A204.1 (cell line): ENCODE measurements at regions not wholly inside any gene's neighbourhood (a gene's known extent, or its start where the extent isn't known, plus 50 kb on each side); places are given as distances from the start of the nearest gene placed in this dataset.

Experiments
- FAIRE-seq: peaks from 2 replicates; lab custom pipeline; 2012; peaks lifted over from hg19 to GRCh38; lab: Jason Lieb, UNC

- FAIRE-seq = no peak
These were observed 1177.4 kb upstream of the GBE1 start for GRCh38 chr3:82938821-82939328.

- FAIRE-seq = no peak
These were observed 1166.1 kb upstream of the GBE1 start for GRCh38 chr3:82927309-82928253.

GRCh38 chr3:82891028-82891427 lies 1129.6 kb upstream of the GBE1 start:
- FAIRE-seq = no peak

GRCh38 chr3:82883072-82883471 lies 1121.6 kb upstream of the GBE1 start:
- FAIRE-seq = peak; percentile 64

- no peak for FAIRE-seq
These were observed 1114.0 kb upstream of the GBE1 start for GRCh38 chr3:82875401-82875800.

- FAIRE-seq = no peak
These were observed 1078.4 kb upstream of the GBE1 start for GRCh38 chr3:82839871-82840270.

GRCh38 chr3:82834098-82834497 lies 1072.7 kb upstream of the GBE1 start:
- FAIRE-seq = no peak

GRCh38 chr3:82824491-82824890 lies 1063.0 kb upstream of the GBE1 start:
- no peak for FAIRE-seq

- FAIRE-seq = no peak
These were observed 1054.6 kb upstream of the GBE1 start for GRCh38 chr3:82816086-82816485.

GRCh38 chr3:82815417-82816058 lies 1054.1 kb upstream of the GBE1 start:
- FAIRE-seq = no peak

GRCh38 chr3:82814660-82815059 lies 1053.2 kb upstream of the GBE1 start:
- FAIRE-seq = no peak

- FAIRE-seq = no peak
These were observed 1046.3 kb upstream of the GBE1 start for GRCh38 chr3:82807781-82808180.

GRCh38 chr3:82802501-82802900 lies 1041.1 kb upstream of the GBE1 start:
- FAIRE-seq = no peak

- no peak for FAIRE-seq
These were observed 1038.8 kb upstream of the GBE1 start for GRCh38 chr3:82800248-82800647.

GRCh38 chr3:82796765-82797164 lies 1035.3 kb upstream of the GBE1 start:
- no peak for FAIRE-seq

GRCh38 chr3:82791241-82791640 lies 1029.8 kb upstream of the GBE1 start:
- no peak for FAIRE-seq

GRCh38 chr3:82790307-82791097 lies 1029.1 kb upstream of the GBE1 start:
- FAIRE-seq = no peak

GRCh38 chr3:82783194-82783593 lies 1021.7 kb upstream of the GBE1 start:
- no peak for FAIRE-seq

- FAIRE-seq = no peak
These were observed 1011.8 kb upstream of the GBE1 start for GRCh38 chr3:82773207-82773606.

GRCh38 chr3:82764521-82764920 lies 1003.1 kb upstream of the GBE1 start:
- FAIRE-seq = no peak

GRCh38 chr3:82761858-82762257 lies 1000.4 kb upstream of the GBE1 start:
- FAIRE-seq = no peak

- FAIRE-seq = no peak
These were observed 984.1 kb upstream of the GBE1 start for GRCh38 chr3:82745544-82745943.

GRCh38 chr3:82743196-82743595 lies 981.8 kb upstream of the GBE1 start:
- FAIRE-seq = no peak
